ENCODE measurements at regions not wholly inside any gene's neighbourhood (a gene's known extent, or its start where the extent isn't known, plus 50 kb on each side); places are given as distances from the start of the nearest gene placed in this dataset.
A peak's percentile ranks its signal among the peaks of the same experiment; 100 is the strongest.
"Not testable (repeated sequence)": the region's sequence is repeated elsewhere in the genome, so short reads cannot be mapped to it uniquely, and the experiment has no call there.

- no peak for TF ChIP-seq CTCF (IDR thresholded peaks at IDR 0.05; ENCODE audit: insufficient read depth, low read length, severe bottlenecking)
- no peaks in the 10 kb centered on the region for H3K27me3 ChIP-seq (ENCODE audit: control insufficient read depth, insufficient read depth, low read length)
- FAIRE-seq (no peak), DNase-seq (ENCODE audit: low read depth) (no peak)
- no peaks in the 10 kb centered on the region for H3K36me3 ChIP-seq (ENCODE audit: control insufficient read depth, insufficient read depth, low read length)
- H3K4me3 ChIP-seq (ENCODE audit: low read depth, low read length), result no peak overlapping the region
Observed at GRCh38 chr2:191499874-191500565, 177.9 kb upstream of the NABP1 start.

DNA sequence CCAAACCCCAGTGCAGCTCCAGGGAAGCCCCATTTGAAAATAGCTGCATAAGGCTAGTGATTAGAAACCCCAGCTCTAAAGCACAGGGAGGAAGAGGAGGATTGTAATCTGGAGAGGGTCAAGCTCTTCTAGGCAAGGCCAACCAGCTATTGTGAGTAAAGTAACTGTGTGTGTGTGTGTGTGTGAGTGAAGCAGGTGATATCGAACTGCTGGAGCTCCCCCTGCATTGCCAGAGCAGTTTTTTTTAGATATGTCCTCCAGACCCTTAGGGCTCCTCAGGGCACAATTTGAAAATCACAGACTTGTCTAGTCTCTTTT is 177.4 kb upstream of the NABP1 start:
- FAIRE-seq (no peak), DNase-seq (ENCODE audit: low read depth) (no peak)
- H3K36me3 ChIP-seq (ENCODE audit: control insufficient read depth, insufficient read depth, low read length), result no peaks in the 10 kb centered on the region
- TF ChIP-seq CTCF (IDR thresholded peaks at IDR 0.05; ENCODE audit: insufficient read depth, low read length, severe bottlenecking), result no peak
- H3K4me3 ChIP-seq (ENCODE audit: low read depth, low read length), result no peak overlapping the region
- H3K27me3 ChIP-seq (ENCODE audit: control insufficient read depth, insufficient read depth, low read length), result no peaks in the 10 kb centered on the region

DNA sequence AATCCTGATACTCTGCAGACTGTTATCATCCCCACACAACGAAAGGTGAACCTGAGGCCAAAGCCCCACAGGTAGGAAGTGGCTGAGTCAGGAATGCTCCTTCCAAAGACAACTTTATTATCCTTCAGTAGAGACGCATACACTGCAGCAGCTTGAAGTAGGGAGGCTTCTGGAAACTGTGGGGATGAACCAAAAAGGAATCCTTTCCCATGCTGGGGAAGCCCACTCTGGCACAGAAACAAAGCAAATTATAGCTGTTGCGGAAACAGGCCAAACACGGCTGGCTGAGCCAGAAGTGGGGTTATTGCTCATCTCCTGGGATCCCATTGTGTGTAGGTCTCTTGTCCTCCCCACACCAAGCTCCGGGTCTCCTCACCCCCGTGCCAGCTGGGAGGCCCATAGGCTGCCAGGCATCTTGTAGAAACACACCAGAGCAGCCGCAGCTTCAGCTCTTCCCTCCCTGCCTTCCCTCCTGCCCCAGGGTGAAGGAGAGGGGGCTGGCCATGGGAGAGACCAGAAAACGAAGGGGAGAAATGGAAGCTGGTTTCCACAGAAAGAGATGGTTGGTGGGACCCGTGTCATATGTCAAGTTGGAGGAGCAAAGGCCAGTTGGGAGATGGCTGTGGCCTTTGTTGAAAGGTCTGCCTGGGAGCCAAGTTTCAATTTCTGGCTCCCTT is 176.9 kb upstream of the NABP1 start:
- H3K36me3 ChIP-seq (ENCODE audit: control insufficient read depth, insufficient read depth, low read length), result no peaks in the 10 kb centered on the region
- no peaks in the 10 kb centered on the region for H3K27me3 ChIP-seq (ENCODE audit: control insufficient read depth, insufficient read depth, low read length)
- TF ChIP-seq CTCF (IDR thresholded peaks at IDR 0.05; ENCODE audit: insufficient read depth, low read length, severe bottlenecking), result no peak
- DNase-seq (ENCODE audit: low read depth) (no peak), FAIRE-seq (no peak)
- no peak overlapping the region for H3K4me3 ChIP-seq (ENCODE audit: low read depth, low read length)

DNA sequence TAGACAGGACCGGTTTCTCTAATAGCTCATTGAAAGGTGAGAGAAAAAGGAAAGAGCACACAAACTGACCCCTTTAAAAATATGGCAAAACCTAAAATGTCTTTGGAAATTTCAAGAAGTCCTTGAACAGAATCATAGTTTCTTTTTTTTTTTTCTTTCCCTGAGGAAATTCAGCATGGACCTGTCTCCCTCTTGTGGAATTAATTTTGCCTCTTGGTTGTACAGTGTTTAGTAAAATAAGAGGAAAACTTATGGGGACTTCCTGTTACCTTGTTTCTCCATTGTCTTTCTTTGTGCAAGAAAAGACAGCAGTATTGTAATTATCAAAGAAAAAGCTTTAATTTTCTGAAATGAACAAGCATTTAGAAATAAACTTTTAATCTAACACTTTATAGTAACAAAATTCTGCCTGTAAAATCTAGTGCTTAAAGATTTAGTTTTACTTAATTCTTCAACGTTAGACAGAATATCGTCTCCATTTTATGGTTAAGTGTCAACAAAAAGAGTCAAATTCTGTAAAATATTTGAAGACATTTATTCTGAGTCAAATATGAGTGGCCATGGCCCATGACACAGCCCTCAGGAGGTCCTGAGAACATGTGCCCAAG is 176.3 kb upstream of the NABP1 start:
- H3K4me3 ChIP-seq (ENCODE audit: low read depth, low read length), result no peak overlapping the region
- DNase-seq (ENCODE audit: low read depth), result peak; percentile 53
- TF ChIP-seq CTCF (IDR thresholded peaks at IDR 0.05; ENCODE audit: insufficient read depth, low read length, severe bottlenecking), result peak; percentile 31
- no peaks in the 10 kb centered on the region for H3K36me3 ChIP-seq (ENCODE audit: control insufficient read depth, insufficient read depth, low read length)
- FAIRE-seq, result no peak
- H3K27me3 ChIP-seq (ENCODE audit: control insufficient read depth, insufficient read depth, low read length), result no peaks in the 10 kb centered on the region

GRCh38 chr2:191506515-191506914 is 171.4 kb upstream of the NABP1 start:
- DNase-seq (ENCODE audit: low read depth) (no peak), FAIRE-seq (no peak)
- TF ChIP-seq CTCF (IDR thresholded peaks at IDR 0.05; ENCODE audit: insufficient read depth, low read length, severe bottlenecking), result no peak
- no peak overlapping the region for H3K4me3 ChIP-seq (ENCODE audit: low read depth, low read length)
- H3K27me3 ChIP-seq (ENCODE audit: control insufficient read depth, insufficient read depth, low read length), result no peaks in the 10 kb centered on the region
- H3K36me3 ChIP-seq (ENCODE audit: control insufficient read depth, insufficient read depth, low read length), result no peaks in the 10 kb centered on the region

- H3K27me3 ChIP-seq (ENCODE audit: control insufficient read depth, insufficient read depth, low read length); H3K36me3 ChIP-seq (ENCODE audit: control insufficient read depth, insufficient read depth, low read length); FAIRE-seq; DNase-seq (ENCODE audit: low read depth); H3K4me3 ChIP-seq (ENCODE audit: low read depth, low read length): not testable (repeated sequence)
Observed at GRCh38 chr2:191507252-191507853, 170.6 kb upstream of the NABP1 start.
